ENCODE measurements at regions not wholly inside any gene's neighbourhood (a gene's known extent, or its start where the extent isn't known, plus 50 kb on each side); places are given as distances from the start of the nearest gene placed in this dataset.

- no peaks in the 10 kb centered on the region for H3K9me3 ChIP-seq (ENCODE audit: control insufficient read depth in 4 of 4, low read length in 3 of 4)
- 90% methylated on average over 4 of the region's 4 CpGs for WGBS
- H3K4me3 ChIP-seq (ENCODE audit: low read depth in 1 of 3, low read length in 3 of 3) = no peak overlapping the region
- no peaks in the 10 kb centered on the region for H3K36me3 ChIP-seq (ENCODE audit: control insufficient read depth in 4 of 4, insufficient read depth in 3 of 4, low read depth in 1 of 4, low read length in 3 of 4)
- H3K4me1 ChIP-seq (ENCODE audit: control insufficient read depth in 4 of 4, insufficient read depth in 4 of 4, low read length in 3 of 4) = peaks cover 2 to 6% (median 2%) of the 10 kb centered on the region in 4 donors
- no peak overlapping the region for H3K27ac ChIP-seq (ENCODE audit: low read depth in 1 of 2, low read length in 2 of 2)
- no peak for DNase-seq (ENCODE audit: low spot score)
- no peak for TF ChIP-seq MAX (IDR thresholded peaks at IDR 0.05)
- no peak for TF ChIP-seq RXRA (IDR thresholded peaks at IDR 0.05)
- no peaks in the 10 kb centered on the region for H3K27me3 ChIP-seq (ENCODE audit: control insufficient read depth in 4 of 4, insufficient read depth in 4 of 4, low read length in 3 of 4)
- H3K9ac ChIP-seq (ENCODE audit: low read depth in 1 of 2, low read length in 2 of 2) = no peak overlapping the region
Measured at GRCh38 chr15:29467091-29467490, 197.5 kb upstream of the NSMCE3 start.

DNA sequence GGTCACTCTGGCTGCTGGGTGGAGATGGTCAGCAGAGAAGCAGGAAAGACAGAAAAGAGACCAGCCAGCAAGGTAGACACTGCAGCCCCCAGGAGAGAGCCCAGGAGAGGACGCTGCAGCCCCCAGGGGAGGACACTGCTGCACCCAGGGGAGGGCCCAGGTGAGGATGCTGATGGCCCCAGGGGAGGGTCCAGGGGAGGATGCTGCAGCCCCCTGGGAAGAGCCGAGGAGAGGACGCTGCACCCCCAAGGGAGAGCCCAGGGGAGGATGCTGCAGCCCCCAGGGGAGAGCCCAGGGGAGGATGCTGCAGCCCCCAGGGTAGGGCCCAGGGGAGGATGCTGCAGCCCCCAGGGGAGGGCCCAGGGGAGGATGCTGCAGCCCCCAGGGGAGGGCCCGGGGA, 196.7 kb upstream of the NSMCE3 start:
- Histone ChIP-seq H3K36me3 (ENCODE audit: control insufficient read depth in 4 of 4, insufficient read depth in 3 of 4, low read depth in 1 of 4, low read length in 3 of 4) (no peaks in the 10 kb centered on the region), H3K9ac (ENCODE audit: low read depth in 1 of 2, low read length in 2 of 2) (no peak overlapping the region), H3K27ac (ENCODE audit: low read depth in 1 of 2, low read length in 2 of 2) (no peak overlapping the region), H3K4me1 (ENCODE audit: control insufficient read depth in 4 of 4, insufficient read depth in 4 of 4, low read length in 3 of 4) (peaks cover 2 to 6% (median 2%) of the 10 kb centered on the region in 4 donors), H3K27me3 (ENCODE audit: control insufficient read depth in 4 of 4, insufficient read depth in 4 of 4, low read length in 3 of 4) (no peaks in the 10 kb centered on the region), H3K9me3 (ENCODE audit: control insufficient read depth in 4 of 4, low read length in 3 of 4) (no peaks in the 10 kb centered on the region), H3K4me3 (ENCODE audit: low read depth in 1 of 3, low read length in 3 of 3) (no peak overlapping the region)
- TF ChIP-seq, protein P1, sequence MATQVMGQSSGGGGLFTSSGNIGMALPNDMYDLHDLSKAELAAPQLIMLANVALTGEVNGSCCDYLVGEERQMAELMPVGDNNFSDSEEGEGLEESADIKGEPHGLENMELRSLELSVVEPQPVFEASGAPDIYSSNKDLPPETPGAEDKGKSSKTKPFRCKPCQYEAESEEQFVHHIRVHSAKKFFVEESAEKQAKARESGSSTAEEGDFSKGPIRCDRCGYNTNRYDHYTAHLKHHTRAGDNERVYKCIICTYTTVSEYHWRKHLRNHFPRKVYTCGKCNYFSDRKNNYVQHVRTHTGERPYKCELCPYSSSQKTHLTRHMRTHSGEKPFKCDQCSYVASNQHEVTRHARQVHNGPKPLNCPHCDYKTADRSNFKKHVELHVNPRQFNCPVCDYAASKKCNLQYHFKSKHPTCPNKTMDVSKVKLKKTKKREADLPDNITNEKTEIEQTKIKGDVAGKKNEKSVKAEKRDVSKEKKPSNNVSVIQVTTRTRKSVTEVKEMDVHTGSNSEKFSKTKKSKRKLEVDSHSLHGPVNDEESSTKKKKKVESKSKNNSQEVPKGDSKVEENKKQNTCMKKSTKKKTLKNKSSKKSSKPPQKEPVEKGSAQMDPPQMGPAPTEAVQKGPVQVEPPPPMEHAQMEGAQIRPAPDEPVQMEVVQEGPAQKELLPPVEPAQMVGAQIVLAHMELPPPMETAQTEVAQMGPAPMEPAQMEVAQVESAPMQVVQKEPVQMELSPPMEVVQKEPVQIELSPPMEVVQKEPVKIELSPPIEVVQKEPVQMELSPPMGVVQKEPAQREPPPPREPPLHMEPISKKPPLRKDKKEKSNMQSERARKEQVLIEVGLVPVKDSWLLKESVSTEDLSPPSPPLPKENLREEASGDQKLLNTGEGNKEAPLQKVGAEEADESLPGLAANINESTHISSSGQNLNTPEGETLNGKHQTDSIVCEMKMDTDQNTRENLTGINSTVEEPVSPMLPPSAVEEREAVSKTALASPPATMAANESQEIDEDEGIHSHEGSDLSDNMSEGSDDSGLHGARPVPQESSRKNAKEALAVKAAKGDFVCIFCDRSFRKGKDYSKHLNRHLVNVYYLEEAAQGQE (IDR thresholded peaks at IDR 0.05) = no peak
- TF ChIP-seq HNF4G (IDR thresholded peaks at IDR 0.05) (no peak), SP1 (IDR thresholded peaks at IDR 0.05) (no peak), TAF1 (conservative IDR thresholded peaks at IDR 0.05) (no peak), RAD21 (IDR thresholded peaks at IDR 0.05) (no peak), MAX (IDR thresholded peaks at IDR 0.05) (no peak)
- TF ChIP-seq, protein P2, sequence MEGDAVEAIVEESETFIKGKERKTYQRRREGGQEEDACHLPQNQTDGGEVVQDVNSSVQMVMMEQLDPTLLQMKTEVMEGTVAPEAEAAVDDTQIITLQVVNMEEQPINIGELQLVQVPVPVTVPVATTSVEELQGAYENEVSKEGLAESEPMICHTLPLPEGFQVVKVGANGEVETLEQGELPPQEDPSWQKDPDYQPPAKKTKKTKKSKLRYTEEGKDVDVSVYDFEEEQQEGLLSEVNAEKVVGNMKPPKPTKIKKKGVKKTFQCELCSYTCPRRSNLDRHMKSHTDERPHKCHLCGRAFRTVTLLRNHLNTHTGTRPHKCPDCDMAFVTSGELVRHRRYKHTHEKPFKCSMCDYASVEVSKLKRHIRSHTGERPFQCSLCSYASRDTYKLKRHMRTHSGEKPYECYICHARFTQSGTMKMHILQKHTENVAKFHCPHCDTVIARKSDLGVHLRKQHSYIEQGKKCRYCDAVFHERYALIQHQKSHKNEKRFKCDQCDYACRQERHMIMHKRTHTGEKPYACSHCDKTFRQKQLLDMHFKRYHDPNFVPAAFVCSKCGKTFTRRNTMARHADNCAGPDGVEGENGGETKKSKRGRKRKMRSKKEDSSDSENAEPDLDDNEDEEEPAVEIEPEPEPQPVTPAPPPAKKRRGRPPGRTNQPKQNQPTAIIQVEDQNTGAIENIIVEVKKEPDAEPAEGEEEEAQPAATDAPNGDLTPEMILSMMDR (IDR thresholded peaks at IDR 0.05; ENCODE audit: low read depth, low read length, missing input control) = no peak
- WGBS = 93% methylated on average over 4 of the region's 4 CpGs
- DNase-seq (ENCODE audit: low spot score) = no peak

DNA sequence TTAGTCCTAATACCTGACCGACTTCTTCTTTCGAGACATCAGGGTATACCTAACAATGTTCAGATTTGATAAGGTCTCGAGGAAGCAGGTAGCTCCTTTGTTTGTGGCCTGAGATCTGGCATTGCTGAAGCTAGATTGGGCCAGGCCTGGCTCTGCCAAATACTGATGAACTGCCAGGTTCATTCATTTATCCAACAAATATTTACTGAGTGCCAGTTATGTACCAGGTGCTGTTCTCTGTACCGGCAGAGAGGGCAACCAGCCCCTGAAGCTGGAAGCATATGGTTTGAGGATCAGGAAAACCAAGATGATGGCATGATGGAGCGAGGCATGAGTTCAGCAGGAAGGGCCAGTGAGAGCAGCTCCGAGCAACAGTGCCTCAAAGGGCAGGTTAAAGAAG, 196.2 kb upstream of the NSMCE3 start:
- H3K27me3 ChIP-seq (ENCODE audit: control insufficient read depth in 4 of 4, insufficient read depth in 4 of 4, low read length in 3 of 4) = no peaks in the 10 kb centered on the region
- 77% methylated on average over 6 of the region's 6 CpGs for WGBS
- peaks cover 2 to 5% (median 2%) of the 10 kb centered on the region in 4 donors for H3K4me1 ChIP-seq (ENCODE audit: control insufficient read depth in 4 of 4, insufficient read depth in 4 of 4, low read length in 3 of 4)
- H3K9me3 ChIP-seq (ENCODE audit: control insufficient read depth in 4 of 4, low read length in 3 of 4) = no peaks in the 10 kb centered on the region
- H3K36me3 ChIP-seq (ENCODE audit: control insufficient read depth in 4 of 4, insufficient read depth in 3 of 4, low read depth in 1 of 4, low read length in 3 of 4) = no peaks in the 10 kb centered on the region
- no peak overlapping the region for H3K4me3 ChIP-seq (ENCODE audit: low read depth in 1 of 3, low read length in 3 of 3)
- H3K27ac ChIP-seq (ENCODE audit: low read depth in 1 of 2, low read length in 2 of 2) = no peak overlapping the region
- H3K9ac ChIP-seq (ENCODE audit: low read depth in 1 of 2, low read length in 2 of 2) = no peak overlapping the region
- no peak for DNase-seq (ENCODE audit: low spot score)
- TF ChIP-seq NR2F2 (IDR thresholded peaks at IDR 0.05) (no peak), JUND (IDR thresholded peaks at IDR 0.05) (no peak), FOXA1 (IDR thresholded peaks at IDR 0.05) (no peak), RXRA (IDR thresholded peaks at IDR 0.05) (no peak), RAD21 (IDR thresholded peaks at IDR 0.05) (no peak), SP1 (IDR thresholded peaks at IDR 0.05) (no peak), MAX (IDR thresholded peaks at IDR 0.05) (no peak), YY1 (IDR thresholded peaks at IDR 0.05) (no peak), EGR1 (IDR thresholded peaks at IDR 0.05; ENCODE audit: low read depth in 2 of 2) (no peak), TAF1 (conservative IDR thresholded peaks at IDR 0.05) (no peak), HNF4A (conservative IDR thresholded peaks at IDR 0.05) (no peak), GABPA (IDR thresholded peaks at IDR 0.05 in 1 of 2, conservative IDR thresholded peaks at IDR 0.05 in 1 of 2) (no peak)
- TF ChIP-seq, protein P1 (IDR thresholded peaks at IDR 0.05) = no peak
- TF ChIP-seq, protein P2 (IDR thresholded peaks at IDR 0.05; ENCODE audit: low read depth, low read length, missing input control) = no peak

Measured in liver (tissue), 8 donors.